ENCODE measurements at regions not wholly inside any gene's neighbourhood (a gene's known extent, or its start where the extent isn't known, plus 50 kb on each side); places are given as distances from the start of the nearest gene placed in this dataset.

GRCh38 chrX:6660567-6661264, 125.8 kb upstream of the VCX3A start:
- no peak for TF ChIP-seq GATA2 (IDR thresholded peaks at IDR 0.05; ENCODE audit: low read depth, low read length)
- TF ChIP-seq GATA3 (IDR thresholded peaks at IDR 0.05; ENCODE audit: low read depth, low read length), result no peak
